Common myeloid progenitor, CD34-positive (primary cell): ENCODE measurements at regions not wholly inside any gene's neighbourhood (a gene's known extent, or its start where the extent isn't known, plus 50 kb on each side); places are given as distances from the start of the nearest gene placed in this dataset.
A peak's percentile ranks its signal among the peaks of the same experiment; 100 is the strongest.

Experiments
- CTCF ChIA-PET: fragments of 350-600 bp; sonication (Branson Sonifier 250); formaldehyde crosslinking; loops from one replicate; lab custom pipeline; 2021; ENCODE audit warnings: antibody characterized with exemption; lab: Charles Lee
- POLR2A ChIA-PET: fragments of 350-600 bp; sonication (Branson Sonifier 250); formaldehyde crosslinking; loops from one replicate; lab custom pipeline; 2021; ENCODE audit warnings: antibody characterized with exemption; lab: Charles Lee
- DNase-seq, 3 donors: peaks; one replicate each; pipeline versions ENCODE4 v3.0.0 to v3.0.0-alpha.2; 2013
- H3K27ac ChIP-seq, 2 experiments: 1 replicate in 1 of 2; 2 replicates in 1 of 2; pipeline ENCODE4 v1.7.0; 2013; ENCODE audit warnings: inconsistent platforms in 2 of 2, low read length in 2 of 2, mild to moderate bottlenecking in 2 of 2, low read depth in 1 of 2, moderate library complexity in 1 of 2; ENCODE audit not compliant: severe bottlenecking in 2 of 2, insufficient read depth in 1 of 2, poor library complexity in 1 of 2
- H3K27me3 ChIP-seq, 5 experiments: replicated peaks in 2 of 5; 1 replicate in 3 of 5; 2 replicates in 2 of 5; pipeline versions ENCODE4 v1.6.1 to v1.7.0; 2013; ENCODE audit warnings: low read length in 4 of 5, mild to moderate bottlenecking in 2 of 5, moderate library complexity in 2 of 5, inconsistent platforms in 1 of 5; ENCODE audit not compliant: insufficient read depth in 5 of 5, control insufficient read depth in 4 of 5
- H3K36me3 ChIP-seq, 4 experiments: 1 replicate in 2 of 4; 2 replicates in 2 of 4; pipeline versions ENCODE4 v1.6.1 to v1.7.0; 2013; ENCODE audit warnings: low read length in 3 of 4, control low read depth in 1 of 4, mild to moderate bottlenecking in 1 of 4; ENCODE audit not compliant: control insufficient read depth in 4 of 4, insufficient read depth in 4 of 4
- H3K4me1 ChIP-seq, 4 experiments: 1 replicate in 3 of 4; 2 replicates in 1 of 4; pipeline versions ENCODE4 v1.6.1 to v1.7.1; 2013; ENCODE audit warnings: low read length in 3 of 4, mild to moderate bottlenecking in 3 of 4, control low read depth in 1 of 4, inconsistent platforms in 1 of 4, moderate library complexity in 1 of 4; ENCODE audit not compliant: control insufficient read depth in 4 of 4, insufficient read depth in 4 of 4; ENCODE audit errors: control extremely low read depth in 1 of 4
- H3K4me3 ChIP-seq, 7 experiments: 1 replicate in 4 of 7; 2 replicates in 3 of 7; pipeline versions ENCODE4 v1.5.1 to v1.7.0; 2013; ENCODE audit warnings: mild to moderate bottlenecking in 7 of 7, low read length in 6 of 7, moderate library complexity in 6 of 7, inconsistent platforms in 2 of 7, low read depth in 2 of 7, control low read depth in 1 of 7; ENCODE audit not compliant: insufficient read depth in 4 of 7, control insufficient read depth in 1 of 7; ENCODE audit errors: extremely low read depth in 1 of 7
- H3K9me3 ChIP-seq, 5 experiments: 1 replicate in 4 of 5; 2 replicates in 1 of 5; pipeline versions ENCODE4 v1.6.1 to v1.7.1; 2013; ENCODE audit warnings: low read length in 4 of 5, mild to moderate bottlenecking in 2 of 5, inconsistent platforms in 1 of 5, low read depth in 1 of 5, moderate library complexity in 1 of 5; ENCODE audit not compliant: control insufficient read depth in 4 of 5, insufficient read depth in 2 of 5; ENCODE audit errors: control extremely low read depth in 1 of 5
- WGBS: methylation state at CpG from one replicate; pipeline ENCODE4 v1.1.5; 2013; ENCODE audit not compliant: insufficient coverage; 5-methylcytosine and 5-hydroxymethylcytosine counted together

DNA sequence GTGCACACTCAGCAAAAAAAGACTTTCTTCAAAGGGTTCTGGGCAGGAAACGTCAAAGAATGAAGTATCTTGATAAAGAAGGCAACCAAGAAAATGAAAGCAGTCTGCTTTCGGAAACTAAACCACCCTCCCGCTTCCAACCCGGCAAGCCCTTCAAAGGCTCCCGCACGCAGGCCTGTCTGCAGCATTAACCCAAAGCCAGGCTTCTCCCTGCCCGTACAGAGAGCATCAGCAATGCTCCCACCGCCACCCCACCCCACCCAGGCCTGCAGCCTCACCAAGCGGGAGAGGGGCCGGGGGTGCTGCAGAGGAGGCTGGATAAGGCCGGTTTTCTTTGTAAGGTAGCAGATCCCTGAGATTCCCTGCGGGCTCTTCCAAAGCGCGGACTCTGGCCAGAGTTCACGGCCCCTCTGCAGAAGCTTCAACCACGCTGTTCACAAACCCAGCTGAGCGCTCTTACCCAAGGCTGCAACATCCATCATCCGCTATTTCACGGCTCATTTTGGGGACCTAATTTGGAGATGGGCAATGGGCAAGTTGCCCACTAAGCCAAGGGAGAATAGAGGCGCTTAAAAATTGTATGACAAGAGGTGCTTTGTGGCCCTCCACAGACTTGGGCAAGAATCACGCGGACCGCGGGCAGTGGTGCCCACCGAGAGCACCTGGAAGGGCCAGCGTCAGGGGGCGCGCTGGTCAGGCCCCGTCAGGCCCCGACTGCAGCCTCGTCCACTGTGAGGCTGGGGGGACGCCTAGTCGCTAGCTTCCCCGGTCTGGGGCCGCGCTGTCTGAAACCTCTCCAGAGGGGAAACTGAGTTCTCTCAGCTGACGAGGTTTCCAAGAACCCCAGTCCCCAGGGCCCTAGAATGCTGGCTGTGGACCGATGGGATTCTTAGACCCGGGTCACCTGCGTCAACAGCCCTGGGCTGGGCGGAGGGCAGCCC is 225.4 kb upstream of the ID2 start:
- CTCF ChIA-PET = interaction anchor here (1.2 kb wide), 1 partner anchor 226 kb away, joined by 3 read pairs; no protein-coding TSS in a partner anchor
- H3K4me3 ChIP-seq = peak overlapping the region in 3 of 7 experiments; percentile 37 to 66 (median 60)

GRCh38 chr2:8457092-8457481 is 224.8 kb upstream of the ID2 start:
- H3K36me3 ChIP-seq = no peaks in the 10 kb centered on the region
- DNase-seq = peak in 2 of 3 donors; percentile 29 to 57
- no peaks in the 10 kb centered on the region for H3K27me3 ChIP-seq
- H3K27ac ChIP-seq = no peak overlapping the region
- no peaks in the 10 kb centered on the region for H3K9me3 ChIP-seq
- 20% methylated on average over 14 of the region's 41 CpGs for WGBS
- peaks cover 3 to 37% (median 27%) of the 10 kb centered on the region in 4 experiments for H3K4me1 ChIP-seq
- ChIA-PET POLR2A (no interaction called here), CTCF (interaction anchor here (1.2 kb wide), 1 partner anchor 226 kb away, joined by 3 read pairs; no protein-coding TSS in a partner anchor)
- peak overlapping the region in 3 of 7 experiments; percentile 13 to 66 (median 31) for H3K4me3 ChIP-seq

More for the DNA sequence above, 225.4 kb upstream of the ID2 start:
- DNase-seq = peak; percentile 73 to 90 (median 89)
- WGBS = 64% methylated on average over 39 of the region's 41 CpGs
- peak overlapping the region in 1 of 2 experiments; percentile 39 for H3K27ac ChIP-seq
- POLR2A ChIA-PET = no interaction called here
- H3K27me3 ChIP-seq = no peaks in the 10 kb centered on the region
- peaks cover 3 to 37% (median 27%) of the 10 kb centered on the region in 4 experiments for H3K4me1 ChIP-seq
- H3K36me3 ChIP-seq = no peaks in the 10 kb centered on the region
- H3K9me3 ChIP-seq = no peaks in the 10 kb centered on the region

DNA sequence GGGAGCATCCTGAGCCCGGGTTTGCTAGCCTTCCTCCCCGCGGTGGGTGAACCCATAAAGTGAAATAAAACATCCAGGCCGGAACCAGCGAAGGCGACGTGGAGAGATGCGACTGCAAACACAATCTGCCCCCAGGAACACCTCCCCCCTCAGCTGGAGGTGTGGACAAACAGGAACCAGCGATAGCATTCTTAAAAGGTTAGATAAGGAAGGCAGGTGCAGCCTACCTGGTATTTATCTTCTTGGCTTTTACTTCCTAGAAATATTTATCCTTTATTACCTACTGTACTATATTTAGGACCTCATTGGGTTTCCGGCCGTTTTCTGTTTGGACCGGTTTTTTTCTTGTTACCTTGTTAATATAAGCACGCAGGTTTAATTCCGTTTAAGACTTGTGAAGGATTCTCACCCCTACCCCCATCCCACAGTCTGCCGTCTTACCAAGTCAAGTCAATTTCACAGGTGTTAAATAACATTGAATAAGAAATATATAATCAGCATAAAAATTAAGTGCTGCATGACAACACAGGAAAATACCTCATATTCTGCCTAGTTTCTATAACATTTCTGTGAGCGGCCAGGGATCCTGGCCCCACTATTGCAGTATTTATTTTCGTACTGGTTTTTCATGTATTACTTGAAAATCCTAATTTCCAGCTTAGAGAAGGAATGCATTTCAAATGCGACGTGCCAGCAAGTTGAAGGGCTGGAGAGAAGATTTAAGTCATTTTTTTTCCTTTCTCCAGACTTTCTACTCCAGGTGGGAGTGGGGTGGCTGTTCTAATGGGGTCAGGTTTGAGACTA is 224.0 kb upstream of the ID2 start:
- no peak for DNase-seq
- Histone ChIP-seq H3K4me1 (peaks cover 3 to 37% (median 27%) of the 10 kb centered on the region in 4 experiments), H3K27me3 (no peaks in the 10 kb centered on the region), H3K27ac (no peak overlapping the region), H3K9me3 (no peaks in the 10 kb centered on the region), H3K36me3 (no peaks in the 10 kb centered on the region), H3K4me3 (peak overlapping the region in 5 of 7 experiments; percentile 37 to 67 (median 49))
- ChIA-PET CTCF (interaction anchor here (0.9 kb wide), 1 partner anchor 12 kb away, joined by 3 read pairs; no protein-coding TSS in a partner anchor), POLR2A (no interaction called here)
- 46% methylated on average over 8 of the region's 19 CpGs for WGBS

DNA sequence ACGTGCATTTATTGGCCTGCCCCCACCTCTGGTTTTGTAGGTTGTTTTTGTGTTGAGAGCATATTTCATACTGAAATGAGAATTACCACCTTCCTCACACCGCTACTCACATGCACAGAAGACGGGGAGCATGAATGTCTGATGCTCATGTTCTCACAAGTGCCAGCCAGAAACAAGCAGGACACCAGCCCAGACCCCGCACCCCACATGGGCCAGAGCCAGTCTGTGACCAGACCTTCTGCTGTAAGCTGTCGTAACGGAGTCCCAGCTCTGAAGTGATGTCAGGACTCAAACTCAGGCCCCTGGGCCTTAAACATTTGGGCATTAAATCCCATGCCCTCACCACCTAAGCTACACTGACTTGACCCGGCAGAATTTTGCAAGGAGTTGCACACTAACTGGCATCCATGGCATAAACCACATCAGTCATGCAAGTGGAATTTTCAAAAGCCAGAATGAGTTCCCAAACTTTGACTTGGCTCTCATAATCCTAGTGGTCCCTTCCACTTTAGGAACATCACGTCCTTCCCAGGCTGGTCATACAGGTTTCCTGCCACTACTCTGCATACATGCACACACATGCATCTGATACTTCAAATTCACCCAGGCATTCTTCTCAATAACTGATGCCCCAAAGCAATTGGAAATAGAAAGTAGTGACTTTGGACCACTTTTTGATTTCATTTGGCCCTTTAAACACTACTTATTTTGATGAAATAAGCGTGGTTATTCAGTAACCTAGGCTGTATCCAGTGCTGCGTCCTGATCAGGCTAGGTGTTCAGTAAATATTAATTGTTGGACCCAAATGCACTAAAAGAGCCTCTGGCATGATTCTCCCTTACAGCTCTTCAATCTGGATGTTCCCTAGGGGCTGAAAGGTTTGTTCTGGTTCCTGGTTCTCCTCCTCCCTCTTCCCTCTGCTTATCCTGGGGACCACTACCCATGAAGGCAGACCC is 223.1 kb upstream of the ID2 start:
- Histone ChIP-seq H3K36me3 (no peaks in the 10 kb centered on the region), H3K9me3 (no peaks in the 10 kb centered on the region), H3K4me1 (peaks cover 3 to 37% (median 27%) of the 10 kb centered on the region in 4 experiments), H3K27ac (no peak overlapping the region), H3K27me3 (no peaks in the 10 kb centered on the region), H3K4me3 (no peak overlapping the region)
- CTCF ChIA-PET = interaction anchor here (0.9 to 1.3 kb wide), 2 partner anchors 11 to 17 kb away, joined by 3 read pairs; no protein-coding TSS in a partner anchor
- no peak for DNase-seq
- WGBS = 98% methylated on average over 6 of the region's 10 CpGs
- POLR2A ChIA-PET = no interaction called here

DNA sequence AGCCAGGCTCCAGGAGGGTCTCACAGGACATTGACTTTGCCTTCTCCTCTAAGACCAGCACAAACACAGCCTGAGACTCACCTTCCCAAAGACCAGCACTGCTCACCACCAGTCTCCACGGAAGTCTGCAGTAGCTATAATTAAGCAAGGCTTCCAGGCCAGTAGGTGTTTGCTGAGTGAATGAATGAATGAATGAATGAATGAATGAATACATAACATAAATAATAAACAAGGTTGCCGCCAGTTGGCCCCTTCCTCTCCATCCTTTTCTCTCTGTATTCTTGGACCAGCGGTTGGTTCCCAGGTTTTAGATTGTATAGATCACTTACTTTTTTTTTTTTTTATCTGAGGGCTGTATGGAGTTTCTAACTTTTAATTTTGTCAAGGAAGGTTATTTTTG is 222.4 kb upstream of the ID2 start:
- POLR2A ChIA-PET = no interaction called here

GRCh38 chr2:8461341-8461740 is 220.5 kb upstream of the ID2 start:
- no peaks in the 10 kb centered on the region for H3K27me3 ChIP-seq
- no peak for DNase-seq
- ChIA-PET CTCF (interaction anchor here (1.6 kb wide), 3 partner anchors 12 to 21 kb away, joined by 3 to 8 read pairs (median 4); no protein-coding TSS in a partner anchor), POLR2A (interaction anchor here (0.6 kb wide), 1 partner anchor 31 kb away, joined by 3 read pairs; no protein-coding TSS in a partner anchor)
- no peaks in the 10 kb centered on the region for H3K36me3 ChIP-seq
- WGBS = 100% methylated on average over 1 of the region's 1 CpG
- no peak overlapping the region for H3K4me3 ChIP-seq
- no peak overlapping the region for H3K27ac ChIP-seq
- H3K4me1 ChIP-seq = peaks cover 3 to 19% (median 11%) of the 10 kb centered on the region in 4 experiments
- H3K9me3 ChIP-seq = no peaks in the 10 kb centered on the region

More for the DNA sequence above, 222.4 kb upstream of the ID2 start:
- DNase-seq = no peak
- H3K27ac ChIP-seq = no peak overlapping the region
- no peaks in the 10 kb centered on the region for H3K36me3 ChIP-seq
- H3K9me3 ChIP-seq = no peaks in the 10 kb centered on the region
- no peak overlapping the region for H3K4me3 ChIP-seq
- peaks cover 3 to 37% (median 27%) of the 10 kb centered on the region in 4 experiments for H3K4me1 ChIP-seq
- H3K27me3 ChIP-seq = no peaks in the 10 kb centered on the region
- no CpG with 5 or more reads among the region's 3 CpGs for WGBS
- CTCF ChIA-PET = interaction anchor here (1.3 kb wide), 1 partner anchor 16 kb away, joined by 3 read pairs; no protein-coding TSS in a partner anchor
